HUDEP-2 (cell line): ENCODE measurements at regions not wholly inside any gene's neighbourhood (a gene's known extent, or its start where the extent isn't known, plus 50 kb on each side); places are given as distances from the start of the nearest gene placed in this dataset.
A peak's percentile ranks its signal among the peaks of the same experiment; 100 is the strongest.

ENCODE experiments used
- DNase-seq, 76 experiments: peaks; one replicate each; lab custom pipeline; 2025; ENCODE audit not compliant: unreplicated experiment in 76 of 76; lab: John Stamatoyannopoulos, UW

DNA sequence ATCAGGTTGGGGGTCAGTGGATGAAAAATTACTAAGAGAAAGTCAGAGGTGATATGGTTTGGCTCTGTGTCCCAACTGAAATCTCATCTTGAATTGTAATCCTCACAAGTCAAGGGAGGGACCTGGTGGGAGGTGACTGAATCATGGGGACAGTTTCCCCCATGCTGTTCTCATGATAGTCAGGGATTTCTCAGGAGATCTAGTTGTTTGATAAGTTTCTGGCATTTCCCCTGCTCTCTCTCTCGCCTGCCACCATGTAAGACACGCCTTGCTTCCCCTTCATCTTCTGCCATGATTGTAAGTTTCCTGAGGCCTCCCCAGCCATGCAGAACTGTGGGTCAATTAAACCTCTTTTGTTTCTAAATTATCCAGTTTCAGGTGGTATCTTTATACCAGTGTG, 945.8 kb upstream of the CRIM1 start:
- DNase-seq: no peak

DNA sequence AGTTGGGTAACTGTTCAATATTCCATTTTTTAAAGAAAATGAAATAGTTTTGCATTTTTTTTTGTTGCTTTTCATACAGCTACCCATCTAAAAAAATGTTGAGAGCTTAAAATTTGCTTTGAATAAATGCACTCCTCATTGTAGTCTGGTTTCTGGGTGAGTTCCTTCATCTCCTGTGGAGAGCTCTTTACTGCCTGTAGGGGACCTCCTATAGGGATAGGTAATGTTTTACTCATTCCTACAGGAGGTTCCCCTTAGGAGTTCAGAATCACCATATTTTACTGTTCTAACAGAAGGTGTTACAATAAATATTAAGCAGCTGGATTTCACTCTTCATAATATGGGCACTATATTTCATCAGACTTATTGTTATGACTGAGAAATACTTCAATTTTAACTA, 947.3 kb upstream of the CRIM1 start:
- no peak for DNase-seq

DNA sequence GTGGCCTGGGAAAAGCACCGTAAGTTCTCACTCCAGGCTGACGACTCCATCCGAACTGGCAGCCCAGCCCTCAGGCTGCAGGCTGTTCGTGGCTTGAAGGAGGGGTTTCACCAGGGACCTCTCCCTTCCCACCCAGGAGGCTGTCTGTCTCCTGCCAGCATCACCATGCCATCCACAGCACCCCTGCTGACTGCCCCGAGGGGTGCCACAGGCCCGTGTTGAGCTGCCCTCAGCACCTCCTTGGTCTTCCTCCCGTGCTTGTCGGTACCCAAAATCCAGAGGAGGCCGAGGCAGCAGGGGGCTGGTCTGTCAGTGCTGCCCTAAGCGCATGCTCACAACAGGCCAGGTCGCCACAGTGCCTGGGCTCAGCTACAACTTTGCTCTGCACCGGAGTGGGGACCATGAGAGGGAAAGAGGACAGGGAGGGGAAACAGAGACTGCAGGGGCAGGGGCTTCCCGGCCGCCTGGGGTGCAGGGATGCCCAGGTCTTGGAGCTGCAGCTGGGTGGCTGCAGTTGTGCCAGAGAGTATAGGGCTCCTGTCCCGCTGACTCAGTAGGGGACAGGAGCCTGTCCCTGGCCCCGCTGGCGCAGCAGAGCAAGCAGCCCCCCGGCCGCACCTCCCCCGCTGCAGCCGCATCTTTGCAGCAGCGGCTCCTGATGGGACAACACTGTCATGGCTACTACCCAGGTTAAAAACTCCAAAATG, 963.7 kb upstream of the CRIM1 start:
- no peak for DNase-seq

DNA sequence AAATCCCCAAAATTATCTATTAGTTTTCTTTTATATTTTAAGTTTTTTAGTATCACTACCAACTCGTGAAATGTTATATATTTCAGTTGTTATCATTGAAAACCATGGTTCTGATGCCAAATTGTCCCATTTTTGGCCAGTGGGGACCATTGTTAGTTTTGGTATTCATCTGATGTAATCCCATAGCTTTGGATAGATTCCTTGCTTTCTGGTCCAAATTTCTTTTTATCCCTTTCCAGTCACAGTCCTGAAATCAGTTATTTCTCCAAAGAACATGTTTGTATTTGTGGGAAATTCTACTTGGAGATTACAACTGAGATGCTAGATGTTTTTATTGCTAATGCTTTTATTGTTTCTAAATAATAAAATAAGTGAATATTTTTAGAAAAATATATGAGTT, 976.8 kb upstream of the CRIM1 start:
- no peak for DNase-seq

DNA sequence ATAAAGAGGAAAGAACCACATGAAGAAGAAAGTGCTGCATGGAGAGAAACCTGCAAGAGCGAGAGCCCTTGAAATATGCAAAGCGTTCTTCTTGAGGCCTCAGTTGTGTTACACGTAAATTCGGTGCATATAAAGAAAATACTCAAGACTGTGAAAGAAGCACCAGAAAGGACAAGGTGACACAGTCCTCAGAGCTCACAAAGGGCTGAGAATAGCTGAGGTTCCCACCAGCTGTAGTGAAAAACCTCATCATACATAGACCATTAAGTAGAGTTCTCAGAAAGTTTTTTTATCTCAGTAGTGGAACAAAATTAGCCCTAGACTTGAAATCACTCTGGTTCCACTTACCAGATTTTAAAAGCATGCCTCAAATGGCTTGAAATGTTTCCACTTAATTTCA, 980.7 kb upstream of the CRIM1 start:
- no peak for DNase-seq

DNA sequence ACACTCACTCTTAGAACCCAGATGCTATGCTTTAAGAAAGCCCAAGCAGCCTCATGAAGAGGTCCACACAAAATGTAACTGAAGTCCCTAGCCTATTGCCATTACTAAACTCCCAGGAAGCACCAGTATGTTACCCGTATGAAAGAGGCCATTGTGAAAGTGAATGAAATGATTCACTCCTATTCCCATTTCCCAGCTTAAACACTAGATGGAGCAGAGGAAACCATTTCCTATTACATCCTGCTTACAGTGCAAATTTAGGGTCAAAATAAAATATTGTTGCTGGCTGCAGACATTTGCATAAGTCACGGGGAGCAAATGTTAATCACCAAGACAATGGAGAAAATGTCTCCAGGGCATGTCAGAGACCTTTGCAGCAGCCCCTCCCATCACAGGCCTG, 989.7 kb upstream of the CRIM1 start:
- no peak for DNase-seq

DNA sequence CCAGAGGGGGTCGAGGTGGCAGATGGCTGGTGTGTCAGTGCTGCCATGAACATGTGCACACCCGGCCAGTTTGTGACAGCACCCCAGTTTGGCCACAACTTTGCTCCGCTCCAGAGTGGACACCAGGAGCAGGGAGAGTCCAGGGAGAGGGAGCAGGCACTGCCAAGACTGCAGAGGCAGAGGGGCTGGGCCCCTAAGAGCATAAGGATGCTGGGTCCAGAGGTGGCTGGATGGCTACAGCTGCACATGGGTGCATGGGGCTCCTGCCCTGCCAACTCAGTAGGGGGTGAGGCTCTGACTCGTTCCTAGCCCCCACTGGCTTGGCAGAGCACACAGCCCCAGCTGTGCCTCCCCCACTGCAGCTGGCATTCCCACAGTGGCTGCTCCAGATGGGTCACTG, 999.2 kb upstream of the CRIM1 start:
- DNase-seq: no peak

DNA sequence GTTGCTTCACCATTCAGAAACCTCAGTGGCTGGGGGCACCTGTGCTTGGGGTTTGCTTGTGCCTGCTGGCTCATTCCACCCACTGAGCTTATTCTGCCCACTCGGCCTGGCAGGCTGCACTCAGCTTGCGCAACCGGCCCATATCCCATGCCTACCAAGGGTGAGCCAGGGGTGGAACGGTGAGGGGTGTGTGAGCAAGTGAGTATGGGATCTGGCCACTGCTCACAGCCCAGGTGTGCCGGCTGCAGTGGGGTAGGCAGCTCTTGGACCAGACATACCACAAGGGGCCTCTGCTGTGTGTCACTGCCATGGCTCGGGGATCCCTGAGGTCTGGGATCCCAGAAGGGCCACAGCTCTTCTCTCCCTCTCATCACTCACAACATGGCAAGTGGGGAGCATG, 1000.5 kb upstream of the CRIM1 start:
- DNase-seq: no peak

DNA sequence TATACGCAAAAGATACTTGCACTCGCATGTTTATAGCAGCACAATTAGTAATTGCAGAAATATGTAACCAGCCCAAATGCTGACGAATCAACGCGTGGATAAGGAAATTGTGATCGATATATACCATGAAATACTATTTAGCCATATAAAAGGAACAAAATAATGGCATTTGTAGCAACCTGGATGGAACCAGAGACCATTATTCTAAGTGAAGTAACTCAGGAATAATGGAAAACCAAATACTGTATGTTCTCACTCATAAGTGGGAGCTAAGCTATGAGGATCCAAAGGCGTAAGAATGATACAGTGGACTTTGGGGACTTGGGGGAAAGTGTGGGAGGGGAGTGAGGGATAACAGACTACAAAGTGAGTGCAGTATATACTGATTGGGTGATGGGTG, 1008.0 kb upstream of the CRIM1 start:
- no peak for DNase-seq

DNA sequence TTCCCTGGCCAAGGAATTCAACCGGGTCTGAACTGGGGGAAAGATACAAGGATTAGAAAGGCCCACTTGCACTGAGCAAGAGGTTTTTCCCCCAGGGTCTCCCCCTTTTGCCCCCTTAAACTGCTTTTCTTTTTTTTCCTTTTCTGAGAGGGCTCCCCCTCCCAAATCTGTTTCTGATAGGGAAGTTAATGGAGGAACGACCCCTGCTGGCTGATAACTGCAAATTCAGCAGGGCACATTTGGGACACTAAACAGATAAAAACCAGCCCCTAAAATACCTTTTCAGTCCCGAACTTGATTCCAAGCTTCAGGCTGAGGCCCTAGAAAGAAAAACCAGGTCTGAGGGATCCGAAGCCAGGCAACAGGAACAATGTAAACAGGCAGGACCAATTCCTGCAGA, 1012.4 kb upstream of the CRIM1 start:
- DNase-seq: peak in 1 of 76 experiments; percentile 1

DNA sequence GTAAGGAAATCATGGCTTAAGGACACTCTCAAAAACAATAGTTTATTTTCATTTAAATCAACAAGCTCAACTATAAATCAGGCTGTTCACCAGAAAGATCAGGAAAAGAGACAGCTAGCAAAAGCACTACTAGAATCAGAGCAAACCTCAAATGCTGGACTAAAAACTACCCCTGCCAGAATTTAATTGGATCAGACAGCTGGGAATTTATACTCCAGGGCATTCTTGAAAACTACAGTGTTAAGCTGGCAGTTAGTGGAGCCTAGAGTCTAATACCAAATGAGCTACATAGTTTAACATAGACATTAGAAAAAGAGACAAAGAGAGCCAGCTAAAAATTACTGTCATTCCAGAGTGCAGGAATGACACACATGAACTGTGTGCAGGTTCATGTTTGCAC, 1016.4 kb upstream of the CRIM1 start:
- DNase-seq: no peak

DNA sequence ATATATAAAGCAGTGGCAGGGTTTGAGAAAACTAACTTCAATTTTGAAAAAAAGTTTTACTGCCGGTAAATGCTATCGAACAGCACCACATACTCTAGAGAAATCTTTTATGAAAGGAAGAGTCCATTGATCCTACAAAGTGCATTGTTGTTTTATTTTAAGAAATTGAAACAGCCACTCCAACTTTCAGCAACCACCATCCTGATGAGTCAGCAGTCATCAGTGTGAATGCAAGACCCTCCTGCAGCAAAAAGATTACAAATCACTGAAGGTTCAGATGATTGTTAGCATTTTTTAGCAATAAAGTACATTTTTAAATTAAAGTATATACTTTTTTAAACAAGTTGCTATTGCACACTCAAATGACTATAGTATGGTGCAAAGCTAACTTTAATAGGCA, 1017.7 kb upstream of the CRIM1 start:
- DNase-seq: no peak

DNA sequence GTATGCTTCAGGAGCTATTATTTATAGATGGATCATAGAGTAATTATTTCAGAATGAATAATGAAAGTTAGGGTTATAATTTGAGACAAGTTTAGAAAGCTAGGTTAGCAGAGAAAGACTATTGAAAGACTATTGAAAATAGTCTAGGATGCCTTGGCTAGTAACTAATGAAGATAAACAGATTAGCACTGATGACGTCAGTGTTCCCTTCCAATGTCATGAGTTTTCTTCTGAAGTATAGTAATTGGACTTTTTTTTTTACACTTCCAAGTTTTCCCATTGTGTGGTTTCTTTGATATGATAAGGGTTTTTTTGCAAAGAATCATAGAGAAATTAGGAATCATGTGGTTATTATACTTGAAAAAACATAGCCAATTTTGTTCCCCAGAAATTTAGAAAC, 1041.5 kb upstream of the CRIM1 start:
- no peak for DNase-seq

DNA sequence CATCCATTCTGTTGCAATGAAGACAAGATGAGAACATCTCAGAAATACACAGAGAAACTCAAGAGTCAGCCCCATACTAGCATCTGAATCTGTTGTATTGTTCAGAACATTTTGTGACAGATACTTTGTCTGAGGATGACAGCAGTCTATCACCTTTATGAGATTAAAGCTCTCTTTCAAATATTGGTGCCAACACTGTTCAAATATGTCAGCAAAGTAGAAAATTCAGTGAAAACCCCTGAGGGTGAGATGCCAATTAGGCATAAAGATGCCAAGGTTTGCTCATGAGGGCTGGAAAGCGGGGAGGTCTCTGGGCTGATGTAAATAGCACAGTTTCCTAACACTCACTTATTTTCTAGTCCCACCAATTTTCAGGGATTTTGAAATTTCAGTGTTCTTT, 1054.2 kb upstream of the CRIM1 start:
- DNase-seq: no peak

DNA sequence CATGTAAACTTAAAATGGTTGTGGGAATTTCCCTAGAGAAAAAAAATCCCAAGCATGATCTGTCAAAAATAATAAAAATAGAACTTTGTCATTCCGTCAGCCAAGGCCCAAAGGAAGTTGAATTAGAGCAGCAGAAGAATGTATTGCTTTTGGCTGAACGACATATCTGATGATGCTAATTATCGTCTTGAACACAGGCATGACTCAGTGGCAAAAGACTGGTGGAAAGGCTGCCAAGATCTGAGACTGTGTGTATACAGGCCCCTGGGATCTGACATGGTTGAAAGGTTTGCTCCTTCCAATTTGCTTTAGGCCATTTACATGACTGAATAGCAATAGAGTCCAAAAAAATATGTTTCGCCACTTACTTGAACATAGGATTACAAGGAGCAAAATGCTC, 1057.1 kb upstream of the CRIM1 start:
- DNase-seq: peak in 7 of 76 experiments; percentile 0 to 64 (median 21)

DNA sequence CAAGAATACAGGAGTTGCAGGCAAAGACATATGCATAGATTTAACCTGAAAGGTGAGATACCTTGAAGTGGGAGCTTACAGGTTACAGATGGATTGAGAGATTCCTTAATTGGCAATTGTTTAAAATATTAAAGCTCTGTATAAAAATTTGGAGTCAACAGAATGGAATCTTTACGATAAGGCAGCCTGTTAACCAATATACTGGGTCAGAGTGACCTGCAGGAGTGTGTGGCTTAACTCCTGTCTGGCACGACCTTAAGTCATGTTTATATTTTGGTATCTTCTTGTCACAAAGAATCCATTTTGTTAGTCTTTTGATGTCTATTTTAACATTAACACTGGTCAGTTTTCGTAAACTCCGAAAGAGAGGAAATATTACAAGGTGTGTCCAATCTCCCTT, 1058.2 kb upstream of the CRIM1 start:
- DNase-seq: no peak

DNA sequence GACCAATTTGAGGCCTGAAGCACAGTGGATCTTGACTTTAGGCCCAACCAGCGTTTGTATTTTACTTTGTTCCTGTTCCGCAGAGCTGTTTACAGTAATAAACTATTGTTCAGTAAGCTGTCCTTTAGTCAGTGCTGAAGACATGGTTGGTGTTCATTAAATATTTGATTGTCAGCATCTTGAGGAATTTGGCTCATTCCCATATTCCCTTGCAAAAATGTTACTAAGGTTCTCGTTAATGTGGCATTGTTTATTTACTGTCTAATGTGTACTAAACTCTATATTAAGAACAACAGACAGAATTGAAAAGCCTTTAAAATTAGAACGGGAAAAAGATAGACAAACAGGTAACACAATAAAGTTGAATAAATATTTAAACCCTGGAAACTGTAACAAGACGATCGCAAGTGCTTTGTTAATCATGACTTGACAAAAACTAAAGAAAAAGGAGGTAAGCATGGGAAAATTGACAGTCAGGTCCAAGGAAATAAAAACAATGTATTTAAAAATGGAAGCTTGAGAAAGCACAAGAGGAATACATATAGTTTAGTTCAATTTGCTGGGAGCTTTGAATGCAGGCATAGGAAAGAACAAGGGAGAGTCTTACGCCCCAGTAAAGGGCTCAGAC, 1060.8 kb upstream of the CRIM1 start:
- no peak for DNase-seq

DNA sequence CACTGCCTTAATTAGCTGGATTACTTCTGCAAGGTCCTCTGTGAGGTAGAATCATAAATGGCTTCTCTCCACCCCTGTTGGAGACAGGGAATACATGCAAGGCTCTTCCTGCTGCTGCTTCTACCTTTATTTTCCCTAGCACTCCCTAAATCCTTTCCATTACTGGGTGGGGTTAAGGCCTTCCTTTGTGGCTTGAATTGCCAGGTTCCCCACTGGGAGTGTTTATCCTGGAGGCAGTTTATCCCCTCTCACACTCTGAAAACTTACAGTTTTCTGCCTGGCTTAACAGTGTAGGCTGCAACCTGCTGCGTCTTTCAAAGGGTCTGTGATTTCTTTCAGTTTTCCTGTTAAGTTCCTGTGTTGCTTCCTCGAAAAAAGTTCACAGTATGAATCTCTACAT, 1062.3 kb upstream of the CRIM1 start:
- DNase-seq: no peak

DNA sequence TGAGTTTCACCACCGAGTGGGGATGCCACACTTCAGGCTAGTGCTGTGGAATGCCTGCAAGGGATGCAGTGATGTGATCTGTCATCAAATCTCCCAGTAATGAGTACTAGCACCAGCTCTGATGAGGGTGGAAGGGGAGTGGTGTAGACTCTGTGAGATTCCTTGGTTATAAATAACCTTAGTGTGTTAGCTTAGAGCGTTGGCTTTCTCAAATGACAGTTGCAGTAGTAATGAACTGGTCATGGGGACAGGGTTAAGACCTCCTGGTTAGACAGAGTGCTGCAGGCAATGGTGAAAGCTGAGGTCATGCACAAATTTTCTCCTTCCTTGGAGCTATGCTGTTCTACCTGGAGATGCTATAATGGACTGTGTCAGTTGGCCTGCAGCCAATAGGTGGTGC, 1063.4 kb upstream of the CRIM1 start:
- DNase-seq: no peak

DNA sequence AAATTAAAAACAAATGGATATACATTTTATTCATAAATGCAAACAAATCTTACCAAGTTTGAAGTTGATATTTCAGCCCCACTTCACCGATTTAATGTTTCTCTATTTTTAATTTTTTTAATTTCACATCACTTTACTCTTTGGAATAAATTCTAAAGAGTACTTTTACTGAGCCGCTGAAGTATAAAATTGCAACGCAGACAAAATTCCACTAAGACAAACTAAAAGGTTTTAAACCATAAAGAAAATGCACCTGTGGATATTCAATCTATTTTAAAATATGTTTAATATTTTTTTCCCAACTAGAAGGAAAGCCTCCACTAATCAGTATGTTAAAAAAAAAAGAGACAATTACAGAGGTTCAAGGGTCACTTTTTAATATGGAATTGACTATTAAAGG, 1073.9 kb upstream of the CRIM1 start:
- no peak for DNase-seq

DNA sequence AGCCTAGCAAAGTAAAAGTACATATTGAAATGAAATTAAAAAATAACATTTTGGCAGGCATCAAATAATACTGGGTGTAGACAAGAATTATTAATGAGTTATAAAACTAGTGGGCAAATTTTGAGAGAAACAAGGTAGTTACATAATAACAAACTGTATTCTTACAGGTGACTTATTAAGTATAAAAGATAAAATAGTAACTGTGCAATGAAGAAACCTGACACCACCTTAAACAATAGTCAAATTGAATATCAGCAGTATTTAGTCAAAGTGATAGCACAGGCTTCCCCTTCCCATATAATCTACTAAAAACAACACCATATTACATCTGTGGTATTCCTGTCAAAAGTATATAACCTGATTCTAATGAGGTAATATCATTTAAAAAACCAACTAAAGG, 1099.8 kb upstream of the CRIM1 start:
- DNase-seq: no peak

DNA sequence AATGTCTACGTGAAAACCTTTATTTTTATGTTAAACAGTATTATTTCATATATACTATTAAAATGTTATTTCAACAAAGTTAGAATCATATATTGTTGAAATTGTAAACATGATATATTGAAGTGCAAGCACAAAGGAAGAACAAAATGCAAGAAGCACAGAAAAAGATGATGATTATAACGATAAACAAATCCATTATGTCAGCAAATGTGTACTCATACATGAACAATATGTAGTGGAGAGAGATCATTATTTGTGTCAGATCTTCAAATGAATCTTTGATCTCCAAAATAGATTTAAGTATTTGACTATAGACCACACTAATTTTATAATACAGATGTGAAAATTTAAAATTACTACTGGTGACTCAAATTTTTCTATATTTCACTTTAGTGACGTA, 1104.4 kb upstream of the CRIM1 start:
- no peak for DNase-seq

DNA sequence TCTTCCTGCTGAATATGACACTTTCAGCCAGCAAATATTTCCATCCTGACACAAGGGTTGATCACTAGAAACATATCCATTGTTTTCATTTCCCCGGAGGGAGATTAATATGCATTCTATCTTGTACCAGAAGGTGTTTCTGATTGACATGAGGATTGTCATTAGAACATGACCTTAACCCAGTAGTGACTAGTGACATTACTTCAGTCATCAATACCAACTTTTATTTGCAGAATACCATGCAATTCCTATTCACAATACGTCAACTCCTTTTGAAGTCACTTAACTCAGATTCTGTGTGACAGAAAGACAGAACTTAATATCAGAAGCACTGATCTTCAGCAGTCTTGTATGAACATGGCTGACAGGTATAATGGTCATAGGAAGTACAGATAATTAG, 1108.9 kb upstream of the CRIM1 start:
- DNase-seq: no peak
